Thyroid gland (tissue), 4 donors: ENCODE measurements at regions not wholly inside any gene's neighbourhood (a gene's known extent, or its start where the extent isn't known, plus 50 kb on each side); places are given as distances from the start of the nearest gene placed in this dataset.

Experiments
- DNase-seq, 2 donors: peaks; one replicate each; pipeline ENCODE4 v3.0.0-alpha.2; 2019
- H3K27ac ChIP-seq, 3 donors: fragments of 200-600 bp; sonication (generic); 1 replicate in 2 of 3; 2 replicates in 1 of 3; pipeline ENCODE4 v1.5.1; 2016 to 2019; ENCODE audit warnings: mild to moderate bottlenecking in 1 of 3, moderate library complexity in 1 of 3
- H3K27me3 ChIP-seq: fragments of 200-600 bp; sonication (generic); one replicate; pipeline ENCODE4 v1.5.1; 2019
- H3K36me3 ChIP-seq, 2 donors: fragments of 200-600 bp; sonication (generic); one replicate each; pipeline ENCODE4 v1.5.1; 2016 to 2019
- H3K4me1 ChIP-seq, 2 donors: fragments of 200-600 bp; sonication (generic); one replicate each; pipeline ENCODE4 v1.5.1; 2017 to 2019
- H3K4me3 ChIP-seq, 3 donors: fragments of 200-600 bp; sonication (generic); replicated peaks in 1 of 3; 1 replicate in 2 of 3; 2 replicates in 1 of 3; pipeline ENCODE4 v1.5.1; 2016; ENCODE audit warnings: mild to moderate bottlenecking in 1 of 3
- H3K9me3 ChIP-seq: fragments of 200-600 bp; sonication (generic); one replicate; pipeline ENCODE4 v1.5.1; 2017
- POLR2A ChIP-seq, 2 donors: fragments of 450-650 bp; IDR thresholded peaks; one replicate each; pipeline ENCODE4 v1.6.1; 2017; ENCODE audit warnings: antibody characterized with exemption in 2 of 2, mild to moderate bottlenecking in 2 of 2, moderate library complexity in 1 of 2
- WGBS, 2 donors: methylation state at CpG; one replicate each; pipeline ENCODE4 v1.1.5; 2017; 5-methylcytosine and 5-hydroxymethylcytosine counted together
- intact Hi-C: fragments of 100-400 bp; cut with DNase I; formaldehyde crosslinking; loops from one replicate; pipeline ENCODE4 v1.15.1; 2023
- TF ChIP-seq, protein P1 (sequence below), 6 experiments: fragments of 200-600 bp in 3 of 6; fragments of 450-650 bp in 3 of 6; sonication (generic) in 3 of 6; IDR thresholded peaks; one replicate each; pipeline ENCODE4 v1.5.1; 2016 to 2019; ENCODE audit warnings: antibody characterized with exemption in 6 of 6, mild to moderate bottlenecking in 2 of 6, inconsistent platforms in 1 of 6, moderate library complexity in 1 of 6

DNA sequence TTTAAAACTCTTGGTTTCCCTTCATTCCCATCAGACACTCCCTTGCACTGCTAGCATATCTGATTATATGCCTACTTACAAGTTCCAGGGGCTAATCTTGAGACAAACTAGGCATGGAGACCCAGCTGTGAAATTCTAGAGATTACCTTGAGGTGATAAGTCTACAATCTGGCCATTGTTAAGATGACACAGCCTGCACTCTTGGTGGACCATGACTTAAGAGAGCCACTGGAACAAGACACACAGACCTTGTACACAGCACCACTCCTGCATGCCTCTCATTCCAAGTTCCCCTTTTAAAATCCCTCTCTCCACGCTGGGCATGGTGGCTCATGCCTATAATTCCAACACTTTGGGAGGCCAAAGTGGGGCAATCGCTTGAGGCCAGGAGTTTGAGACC, 387.2 kb upstream of the DCC start:
- TF ChIP-seq, protein P1, sequence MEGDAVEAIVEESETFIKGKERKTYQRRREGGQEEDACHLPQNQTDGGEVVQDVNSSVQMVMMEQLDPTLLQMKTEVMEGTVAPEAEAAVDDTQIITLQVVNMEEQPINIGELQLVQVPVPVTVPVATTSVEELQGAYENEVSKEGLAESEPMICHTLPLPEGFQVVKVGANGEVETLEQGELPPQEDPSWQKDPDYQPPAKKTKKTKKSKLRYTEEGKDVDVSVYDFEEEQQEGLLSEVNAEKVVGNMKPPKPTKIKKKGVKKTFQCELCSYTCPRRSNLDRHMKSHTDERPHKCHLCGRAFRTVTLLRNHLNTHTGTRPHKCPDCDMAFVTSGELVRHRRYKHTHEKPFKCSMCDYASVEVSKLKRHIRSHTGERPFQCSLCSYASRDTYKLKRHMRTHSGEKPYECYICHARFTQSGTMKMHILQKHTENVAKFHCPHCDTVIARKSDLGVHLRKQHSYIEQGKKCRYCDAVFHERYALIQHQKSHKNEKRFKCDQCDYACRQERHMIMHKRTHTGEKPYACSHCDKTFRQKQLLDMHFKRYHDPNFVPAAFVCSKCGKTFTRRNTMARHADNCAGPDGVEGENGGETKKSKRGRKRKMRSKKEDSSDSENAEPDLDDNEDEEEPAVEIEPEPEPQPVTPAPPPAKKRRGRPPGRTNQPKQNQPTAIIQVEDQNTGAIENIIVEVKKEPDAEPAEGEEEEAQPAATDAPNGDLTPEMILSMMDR (IDR thresholded peaks at IDR 0.05): no peak
- no peak for TF ChIP-seq POLR2A (IDR thresholded peaks at IDR 0.05)
- no peak for DNase-seq
- intact Hi-C loops: no loop called here

DNA sequence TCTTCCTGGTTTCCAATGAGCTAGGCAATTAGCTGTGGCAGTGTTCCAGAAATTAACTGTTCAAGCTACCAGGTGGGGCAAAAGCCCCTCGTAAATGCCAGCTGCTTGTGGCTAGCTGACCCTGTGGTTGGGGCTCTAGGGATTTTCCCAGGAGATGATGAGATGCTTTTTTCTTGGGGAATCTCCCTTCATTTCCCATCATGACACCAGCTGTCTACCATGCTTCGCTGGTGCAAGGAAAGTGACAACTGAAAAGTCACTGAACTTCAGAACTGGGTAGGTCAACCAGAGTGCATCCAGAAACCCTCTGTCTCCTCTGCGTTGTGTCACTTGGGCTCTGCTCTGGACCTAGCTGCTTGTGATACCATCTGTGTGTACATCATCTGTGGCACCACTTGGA, 386.5 kb upstream of the DCC start:
- no peak overlapping the region for H3K27ac ChIP-seq
- intact Hi-C loops: no loop called here
- H3K4me3 ChIP-seq: no peak overlapping the region
- no peaks in the 10 kb centered on the region for H3K36me3 ChIP-seq
- H3K27me3 ChIP-seq: no peaks in the 10 kb centered on the region
- no peak for DNase-seq
- no peak for TF ChIP-seq POLR2A (IDR thresholded peaks at IDR 0.05)
- TF ChIP-seq, protein P1 (IDR thresholded peaks at IDR 0.05): no peak
- no peaks in the 10 kb centered on the region for H3K9me3 ChIP-seq
- no peaks in the 10 kb centered on the region for H3K4me1 ChIP-seq
- 75 to 81% methylated on average over 3 of the region's 3 CpGs for WGBS, 2 donors

More for the DNA sequence above, 387.2 kb upstream of the DCC start:
- 57 to 62% methylated on average over 2 of the region's 2 CpGs for WGBS, 2 donors
- Histone ChIP-seq H3K4me3 (no peak overlapping the region), H3K27me3 (no peaks in the 10 kb centered on the region), H3K4me1 (no peaks in the 10 kb centered on the region), H3K36me3 (no peaks in the 10 kb centered on the region), H3K9me3 (no peaks in the 10 kb centered on the region), H3K27ac (no peak overlapping the region)

DNA sequence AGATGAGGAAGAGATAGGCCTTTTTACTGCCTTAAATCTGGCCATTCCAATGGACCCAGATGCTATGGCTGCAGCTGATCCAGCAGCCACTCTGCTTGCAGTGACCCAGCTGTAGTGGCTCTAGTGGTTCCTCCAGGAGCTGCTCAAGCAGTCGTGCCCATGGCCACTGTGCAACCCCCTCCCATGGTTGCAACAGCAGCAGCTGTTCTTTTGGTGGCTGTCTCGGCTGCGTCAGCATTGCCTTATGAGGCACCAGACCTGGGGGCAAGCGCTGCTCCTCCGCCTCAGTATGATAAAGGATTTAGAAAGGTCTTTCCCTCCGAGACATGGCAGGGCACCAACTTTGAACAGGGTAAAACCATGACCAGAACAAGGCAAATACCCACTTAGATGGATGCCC, 384.9 kb upstream of the DCC start:
- Histone ChIP-seq H3K4me1 (no peaks in the 10 kb centered on the region), H3K36me3 (no peaks in the 10 kb centered on the region), H3K4me3 (no peak overlapping the region), H3K9me3 (no peaks in the 10 kb centered on the region), H3K27ac (no peak overlapping the region), H3K27me3 (no peaks in the 10 kb centered on the region)
- TF ChIP-seq, protein P1 (IDR thresholded peaks at IDR 0.05): no peak
- TF ChIP-seq POLR2A (IDR thresholded peaks at IDR 0.05): no peak
- intact Hi-C loops: no loop called here
- DNase-seq: no peak
- 83 to 84% methylated on average over 6 of the region's 6 CpGs for WGBS, 2 donors

DNA sequence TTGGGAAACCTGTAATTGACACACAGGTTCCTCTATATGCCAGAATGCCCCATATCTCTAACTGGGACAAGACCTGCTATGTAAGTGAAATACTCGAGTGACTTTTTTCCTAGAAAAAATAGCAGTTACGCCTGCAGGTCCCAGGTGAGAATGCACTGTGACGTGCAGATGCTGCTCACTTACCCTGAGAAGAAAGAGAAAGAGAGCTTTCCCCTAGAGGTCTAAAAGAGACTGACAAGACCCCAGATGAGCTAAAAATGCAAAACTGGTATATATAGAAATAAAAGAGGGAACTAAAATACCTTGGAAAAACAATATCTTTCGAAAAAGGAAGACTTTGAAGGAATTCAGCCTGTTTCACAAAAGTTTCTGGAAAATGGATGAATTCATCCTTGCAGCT, 383.0 kb upstream of the DCC start:
- H3K4me3 ChIP-seq: no peak overlapping the region
- DNase-seq: no peak
- H3K27ac ChIP-seq: no peak overlapping the region
- intact Hi-C loops: no loop called here
- TF ChIP-seq POLR2A (IDR thresholded peaks at IDR 0.05): no peak
- TF ChIP-seq, protein P1 (IDR thresholded peaks at IDR 0.05): no peak
- no peaks in the 10 kb centered on the region for H3K4me1 ChIP-seq
- H3K36me3 ChIP-seq: no peaks in the 10 kb centered on the region
- WGBS, 2 donors: 85 to 88% methylated on average over 4 of the region's 4 CpGs
- H3K27me3 ChIP-seq: no peaks in the 10 kb centered on the region
- no peaks in the 10 kb centered on the region for H3K9me3 ChIP-seq

DNA sequence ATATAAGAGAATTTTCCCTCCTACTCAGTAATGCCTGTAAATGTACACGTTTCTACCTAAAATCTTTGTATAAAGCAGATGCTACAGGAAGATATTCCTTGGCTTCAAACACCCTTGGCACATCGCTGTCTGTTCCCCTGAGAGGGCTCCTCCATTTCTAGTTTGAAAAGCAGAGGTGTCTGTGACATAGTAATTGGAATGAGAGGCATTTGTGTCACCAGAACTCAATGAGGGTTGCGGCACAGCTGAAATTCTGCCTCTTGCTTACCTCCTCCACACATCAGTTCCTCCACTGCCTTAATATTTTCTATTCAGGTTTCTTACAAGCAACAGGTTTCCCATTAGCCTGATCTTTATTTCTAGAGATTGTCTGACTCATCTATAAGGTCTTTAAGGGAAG, 359.9 kb upstream of the DCC start:
- H3K27me3 ChIP-seq: no peaks in the 10 kb centered on the region
- H3K4me3 ChIP-seq: no peak overlapping the region
- TF ChIP-seq, protein P1 (IDR thresholded peaks at IDR 0.05): no peak
- TF ChIP-seq POLR2A (IDR thresholded peaks at IDR 0.05): no peak
- no peaks in the 10 kb centered on the region for H3K9me3 ChIP-seq
- H3K27ac ChIP-seq: no peak overlapping the region
- no peak for DNase-seq
- H3K4me1 ChIP-seq: no peaks in the 10 kb centered on the region
- intact Hi-C loops: no loop called here
- WGBS, 2 donors: 78 to 81% methylated on average over 3 of the region's 3 CpGs
- H3K36me3 ChIP-seq: no peaks in the 10 kb centered on the region
